HG03342 (cell line): ENCODE measurements at regions not wholly inside any gene's neighbourhood (a gene's known extent, or its start where the extent isn't known, plus 50 kb on each side); places are given as distances from the start of the nearest gene placed in this dataset.

Source experiments
- ATAC-seq: cut with Tn5 transposase; IDR thresholded peaks from one replicate; pipeline ENCODE4 v1.9.1; 2021; ENCODE audit warnings: mild to moderate bottlenecking, moderate library complexity; ENCODE audit not compliant: unreplicated experiment

GRCh38 chr15:31455499-31455898 is 128.9 kb downstream of the KLF13 start:
- no peak for ATAC-seq

- no peak for ATAC-seq
Observed at GRCh38 chr15:31456354-31457060, 129.9 kb downstream of the KLF13 start.

GRCh38 chr15:31457161-31457560 is 130.5 kb downstream of the KLF13 start:
- ATAC-seq: no peak

GRCh38 chr15:31457631-31458526 is 131.2 kb downstream of the KLF13 start:
- ATAC-seq: no peak

GRCh38 chr15:31458596-31459399 is 132.2 kb downstream of the KLF13 start:
- ATAC-seq: peak; percentile 89

GRCh38 chr15:31459400-31459748 is 132.7 kb downstream of the KLF13 start:
- peak; percentile 10 for ATAC-seq

GRCh38 chr15:31461375-31461774 is 134.7 kb downstream of the KLF13 start:
- no peak for ATAC-seq

GRCh38 chr15:31461911-31462480 is 135.4 kb downstream of the KLF13 start:
- ATAC-seq: no peak

GRCh38 chr15:31463521-31464102 is 137.0 kb downstream of the KLF13 start:
- no peak for ATAC-seq

- no peak for ATAC-seq
Observed at GRCh38 chr15:31464216-31465082, 137.8 kb downstream of the KLF13 start.

- ATAC-seq: no peak
Observed at GRCh38 chr15:31465083-31465955, 138.7 kb downstream of the KLF13 start.

- ATAC-seq: no peak
Observed at GRCh38 chr15:31467361-31467760, 140.7 kb downstream of the KLF13 start.

GRCh38 chr15:31468911-31469785 is 142.5 kb downstream of the KLF13 start:
- ATAC-seq: no peak

- ATAC-seq: no peak
Observed at GRCh38 chr15:31469786-31470525, 143.3 kb downstream of the KLF13 start.

GRCh38 chr15:31470756-31471155 is 144.1 kb downstream of the KLF13 start:
- no peak for ATAC-seq

- ATAC-seq: no peak
Observed at GRCh38 chr15:31471731-31472430, 145.2 kb downstream of the KLF13 start.
